Smooth muscle cell (in vitro differentiated cells): ENCODE measurements at regions not wholly inside any gene's neighbourhood (a gene's known extent, or its start where the extent isn't known, plus 50 kb on each side); places are given as distances from the start of the nearest gene placed in this dataset.

Source experiments
- DNase-seq: peaks from one replicate; lab custom pipeline; 2025; ENCODE audit not compliant: unreplicated experiment; lab: John Stamatoyannopoulos, UW
- H2AFZ ChIP-seq: fragments of 200-600 bp; sonication (generic); 2 replicates; pipeline ENCODE4 v1.6.0; 2016; ENCODE audit warnings: antibody characterized with exemption, low read depth, mild to moderate bottlenecking
- H3F3A ChIP-seq: fragments of 200-600 bp; sonication (generic); 2 replicates; pipeline ENCODE4 v1.6.0; 2017; ENCODE audit warnings: antibody characterized with exemption, low read depth
- H3K27ac ChIP-seq: fragments of 200-600 bp; sonication (generic); 2 replicates; pipeline ENCODE4 v1.5.1; 2016; ENCODE audit warnings: low read depth, mild to moderate bottlenecking
- H3K27me3 ChIP-seq: fragments of 200-600 bp; sonication (generic); 2 replicates; pipeline ENCODE4 v1.6.1; 2016; ENCODE audit warnings: low read depth, mild to moderate bottlenecking
- H3K36me3 ChIP-seq: fragments of 200-600 bp; sonication (generic); 2 replicates; pipeline ENCODE4 v1.5.1; 2016; ENCODE audit warnings: low read depth
- H3K4me1 ChIP-seq: fragments of 200-600 bp; sonication (generic); 2 replicates; pipeline ENCODE4 v1.5.1; 2016; ENCODE audit warnings: low read depth
- H3K4me2 ChIP-seq: fragments of 200-600 bp; sonication (generic); 2 replicates; pipeline ENCODE4 v1.6.0; 2016; ENCODE audit warnings: mild to moderate bottlenecking
- H3K4me3 ChIP-seq: fragments of 200-600 bp; sonication (generic); 2 replicates; pipeline ENCODE4 v1.5.1; 2016; ENCODE audit warnings: mild to moderate bottlenecking
- H3K79me2 ChIP-seq: fragments of 200-600 bp; sonication (generic); 2 replicates; pipeline ENCODE4 v1.6.0; 2016; ENCODE audit warnings: low read depth, mild to moderate bottlenecking
- H3K9ac ChIP-seq: fragments of 200-600 bp; sonication (generic); 2 replicates; pipeline ENCODE4 v1.6.0; 2016; ENCODE audit warnings: low read depth
- H3K9me3 ChIP-seq: fragments of 200-600 bp; sonication (generic); replicated peaks from 2 replicates; pipeline ENCODE4 v1.5.1; 2016; ENCODE audit warnings: low read depth
- H4K20me1 ChIP-seq: fragments of 200-600 bp; sonication (generic); 2 replicates; pipeline ENCODE4 v1.6.0; 2016; ENCODE audit warnings: low read depth
- WGBS: methylation state at CpG from one replicate; pipeline ENCODE4 v1.1.7; 2016; ENCODE audit warnings: low lambda C conversion rate; 5-methylcytosine and 5-hydroxymethylcytosine counted together
- TF ChIP-seq, protein P1 (sequence below): fragments of 200-600 bp; sonication (generic); IDR thresholded peaks from 2 replicates; pipeline ENCODE4 v1.5.1; 2017; ENCODE audit warnings: borderline replicate concordance, mild to moderate bottlenecking, antibody characterized with exemption; ENCODE audit not compliant: insufficient read depth, poor library complexity, severe bottlenecking

DNA sequence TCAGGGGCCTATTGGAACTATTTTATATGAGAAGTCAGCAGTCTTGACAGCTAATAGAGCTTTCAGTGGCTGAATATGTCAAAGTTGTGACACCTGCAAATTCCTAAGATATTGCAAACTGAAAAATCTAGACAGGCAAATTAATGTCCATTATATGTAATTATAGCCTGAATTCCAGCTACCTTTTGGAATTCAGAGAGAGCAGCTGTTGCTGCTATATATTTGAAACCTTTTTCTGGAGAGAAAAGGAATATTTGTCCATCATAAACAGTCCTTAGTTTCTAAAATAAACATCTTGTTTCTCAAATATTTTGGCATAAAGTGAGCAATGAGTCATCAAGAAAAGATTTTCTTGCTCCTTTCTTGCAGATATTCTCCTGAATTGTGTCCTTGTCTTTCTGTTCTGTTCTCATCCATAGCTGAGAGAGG is 408.9 kb upstream of the SEMA3D start:
- Histone ChIP-seq H3K4me2 (no peak overlapping the region), H3F3A (no peaks in the 10 kb centered on the region), H2AFZ (no peak overlapping the region), H4K20me1 (no peaks in the 10 kb centered on the region), H3K27ac (peak overlapping the region; percentile 17), H3K79me2 (no peaks in the 10 kb centered on the region), H3K4me3 (no peak overlapping the region), H3K4me1 (peaks cover 7% of the 10 kb centered on the region), H3K27me3 (no peaks in the 10 kb centered on the region), H3K9ac (no peak overlapping the region), H3K9me3 (no peaks in the 10 kb centered on the region), H3K36me3 (no peaks in the 10 kb centered on the region)
- DNase-seq = no peak
- TF ChIP-seq, protein P1, sequence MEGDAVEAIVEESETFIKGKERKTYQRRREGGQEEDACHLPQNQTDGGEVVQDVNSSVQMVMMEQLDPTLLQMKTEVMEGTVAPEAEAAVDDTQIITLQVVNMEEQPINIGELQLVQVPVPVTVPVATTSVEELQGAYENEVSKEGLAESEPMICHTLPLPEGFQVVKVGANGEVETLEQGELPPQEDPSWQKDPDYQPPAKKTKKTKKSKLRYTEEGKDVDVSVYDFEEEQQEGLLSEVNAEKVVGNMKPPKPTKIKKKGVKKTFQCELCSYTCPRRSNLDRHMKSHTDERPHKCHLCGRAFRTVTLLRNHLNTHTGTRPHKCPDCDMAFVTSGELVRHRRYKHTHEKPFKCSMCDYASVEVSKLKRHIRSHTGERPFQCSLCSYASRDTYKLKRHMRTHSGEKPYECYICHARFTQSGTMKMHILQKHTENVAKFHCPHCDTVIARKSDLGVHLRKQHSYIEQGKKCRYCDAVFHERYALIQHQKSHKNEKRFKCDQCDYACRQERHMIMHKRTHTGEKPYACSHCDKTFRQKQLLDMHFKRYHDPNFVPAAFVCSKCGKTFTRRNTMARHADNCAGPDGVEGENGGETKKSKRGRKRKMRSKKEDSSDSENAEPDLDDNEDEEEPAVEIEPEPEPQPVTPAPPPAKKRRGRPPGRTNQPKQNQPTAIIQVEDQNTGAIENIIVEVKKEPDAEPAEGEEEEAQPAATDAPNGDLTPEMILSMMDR = no peak

GRCh38 chr7:85593355-85593754 is 406.5 kb upstream of the SEMA3D start:
- no peaks in the 10 kb centered on the region for H4K20me1 ChIP-seq
- H3K4me3 ChIP-seq = no peak overlapping the region
- H3K9ac ChIP-seq = no peak overlapping the region
- H3F3A ChIP-seq = no peaks in the 10 kb centered on the region
- no peaks in the 10 kb centered on the region for H3K9me3 ChIP-seq
- TF ChIP-seq, protein P1 = no peak
- WGBS = 76% methylated on average over 3 of the region's 3 CpGs
- H3K27me3 ChIP-seq = no peaks in the 10 kb centered on the region
- H3K4me1 ChIP-seq = peaks cover 7% of the 10 kb centered on the region
- no peaks in the 10 kb centered on the region for H3K79me2 ChIP-seq
- no peaks in the 10 kb centered on the region for H3K36me3 ChIP-seq
- no peak overlapping the region for H3K27ac ChIP-seq
- no peak overlapping the region for H3K4me2 ChIP-seq
- no peak overlapping the region for H2AFZ ChIP-seq
- DNase-seq = no peak

GRCh38 chr7:85587785-85588184 is 400.9 kb upstream of the SEMA3D start:
- Histone ChIP-seq H3F3A (no peaks in the 10 kb centered on the region), H3K27ac (no peak overlapping the region), H3K4me1 (no peaks in the 10 kb centered on the region), H3K79me2 (no peaks in the 10 kb centered on the region), H3K9ac (no peak overlapping the region), H3K4me2 (no peak overlapping the region), H3K4me3 (no peak overlapping the region), H3K36me3 (no peaks in the 10 kb centered on the region), H3K27me3 (no peaks in the 10 kb centered on the region), H2AFZ (no peak overlapping the region), H3K9me3 (no peaks in the 10 kb centered on the region), H4K20me1 (no peaks in the 10 kb centered on the region)
- DNase-seq = no peak
- TF ChIP-seq, protein P1 = no peak

DNA sequence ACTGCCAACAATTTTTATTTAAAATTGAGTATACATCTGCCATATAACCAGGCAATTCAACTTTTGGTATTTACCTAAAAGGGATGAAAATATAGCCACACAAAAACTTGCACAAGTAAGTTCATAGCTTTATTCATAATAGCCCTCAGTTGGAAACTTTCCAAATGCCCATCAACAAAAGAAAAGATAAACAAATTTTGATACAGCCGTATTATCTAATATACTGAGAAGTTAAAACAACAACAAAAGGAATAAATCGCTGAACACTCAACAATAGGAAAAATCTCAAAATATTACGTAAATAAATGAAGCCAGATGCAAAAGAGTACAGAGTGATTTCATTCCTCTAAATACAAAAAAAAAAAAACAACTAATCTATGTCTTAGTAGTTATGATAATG is 399.2 kb upstream of the SEMA3D start:
- Histone ChIP-seq H3K36me3 (no peaks in the 10 kb centered on the region), H2AFZ (no peak overlapping the region), H3K27me3 (no peaks in the 10 kb centered on the region), H3K27ac (no peak overlapping the region), H3K4me3 (no peak overlapping the region), H3F3A (no peaks in the 10 kb centered on the region), H3K9ac (no peak overlapping the region), H3K4me2 (no peak overlapping the region), H3K79me2 (no peaks in the 10 kb centered on the region), H3K9me3 (no peaks in the 10 kb centered on the region), H3K4me1 (no peaks in the 10 kb centered on the region), H4K20me1 (no peaks in the 10 kb centered on the region)
- TF ChIP-seq, protein P1 = no peak
- WGBS = 84% methylated on average over 3 of the region's 3 CpGs
- no peak for DNase-seq
